Esophagus muscularis mucosa (tissue), 4 donors: ENCODE measurements at regions not wholly inside any gene's neighbourhood (a gene's known extent, or its start where the extent isn't known, plus 50 kb on each side); places are given as distances from the start of the nearest gene placed in this dataset.

ENCODE experiments used
- DNase-seq: peaks from one replicate; pipeline ENCODE4 v3.0.0-alpha.2; 2017; ENCODE audit errors: extremely low spot score
- H3K27ac ChIP-seq, 4 donors: fragments of 200-600 bp; sonication (generic); replicated peaks in 1 of 4; 1 replicate in 3 of 4; 2 replicates in 1 of 4; pipeline ENCODE4 v1.5.1; 2016 to 2019; ENCODE audit warnings: mild to moderate bottlenecking in 1 of 4
- H3K27me3 ChIP-seq, 4 donors: fragments of 200-600 bp; sonication (generic); one replicate each; pipeline versions ENCODE4 v1.5.1 to v1.6.0; 2016 to 2019
- H3K36me3 ChIP-seq, 4 donors: fragments of 200-600 bp; sonication (generic); one replicate each; pipeline ENCODE4 v1.5.1; 2016 to 2019
- H3K4me1 ChIP-seq, 4 donors: fragments of 200-600 bp; sonication (generic); one replicate each; pipeline ENCODE4 v1.5.1; 2016 to 2019
- H3K4me3 ChIP-seq, 4 donors: fragments of 200-600 bp; sonication (generic); 1 replicate in 2 of 4; 2 replicates in 2 of 4; pipeline ENCODE4 v1.5.1; 2016 to 2019; ENCODE audit warnings: mild to moderate bottlenecking in 4 of 4, moderate library complexity in 1 of 4
- H3K9me3 ChIP-seq, 4 donors: fragments of 200-600 bp; sonication (generic); 1 replicate in 3 of 4; 2 replicates in 1 of 4; pipeline ENCODE4 v1.5.1; 2016 to 2019
- EP300 ChIP-seq: sonication (generic); formaldehyde crosslinking; IDR thresholded peaks from one replicate; pipeline ENCODE4 v1.6.1; 2017; ENCODE audit warnings: antibody characterized with exemption
- POLR2A ChIP-seq: fragments of 450-650 bp; IDR thresholded peaks from one replicate; pipeline ENCODE4 v1.6.1; 2017; ENCODE audit warnings: antibody characterized with exemption, moderate library complexity, mild to moderate bottlenecking, low read depth
- POLR2AphosphoS5 ChIP-seq, 2 donors: sonication (generic); formaldehyde crosslinking; IDR thresholded peaks; one replicate each; pipeline ENCODE4 v1.6.1; 2017; ENCODE audit warnings: antibody characterized with exemption in 2 of 2
- WGBS: methylation state at CpG from one replicate; pipeline ENCODE4 v1.1.5; 2018; 5-methylcytosine and 5-hydroxymethylcytosine counted together
- intact Hi-C: fragments of 100-400 bp; cut with DNase I; formaldehyde crosslinking; loops from one replicate; pipeline ENCODE4 v1.15.1; 2023
- TF ChIP-seq, protein P1 (sequence below), 3 experiments: fragments of 200-600 bp in 2 of 3; fragments of 450-650 bp in 1 of 3; sonication (generic) in 2 of 3; IDR thresholded peaks; one replicate each; pipeline ENCODE4 v1.5.1; 2017 to 2019; ENCODE audit warnings: antibody characterized with exemption in 3 of 3, mild to moderate bottlenecking in 2 of 3, moderate library complexity in 1 of 3

DNA sequence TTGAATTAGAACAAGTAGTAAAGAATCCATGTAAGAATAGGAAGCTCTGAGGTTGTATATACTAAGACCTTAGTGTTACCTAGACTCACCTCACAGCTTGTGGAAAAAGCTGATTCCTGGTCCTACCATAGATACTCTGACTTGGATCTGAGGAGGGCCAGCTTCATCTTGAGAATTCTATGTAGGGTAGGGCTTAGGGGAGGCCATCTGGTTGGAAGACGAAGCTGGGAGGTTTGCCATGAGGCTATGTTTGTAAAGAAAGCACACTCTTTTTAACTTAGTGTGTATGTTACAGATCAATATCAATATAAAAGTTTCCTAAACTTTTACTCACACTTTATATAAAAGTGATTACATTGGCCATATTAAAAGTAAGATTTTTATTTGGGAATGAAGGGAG, 77.1 kb upstream of the GALNT5 start:
- TF ChIP-seq EP300 (no peak), POLR2AphosphoS5 (IDR thresholded peaks at IDR 0.05) (no peak), POLR2A (no peak)
- TF ChIP-seq, protein P1, sequence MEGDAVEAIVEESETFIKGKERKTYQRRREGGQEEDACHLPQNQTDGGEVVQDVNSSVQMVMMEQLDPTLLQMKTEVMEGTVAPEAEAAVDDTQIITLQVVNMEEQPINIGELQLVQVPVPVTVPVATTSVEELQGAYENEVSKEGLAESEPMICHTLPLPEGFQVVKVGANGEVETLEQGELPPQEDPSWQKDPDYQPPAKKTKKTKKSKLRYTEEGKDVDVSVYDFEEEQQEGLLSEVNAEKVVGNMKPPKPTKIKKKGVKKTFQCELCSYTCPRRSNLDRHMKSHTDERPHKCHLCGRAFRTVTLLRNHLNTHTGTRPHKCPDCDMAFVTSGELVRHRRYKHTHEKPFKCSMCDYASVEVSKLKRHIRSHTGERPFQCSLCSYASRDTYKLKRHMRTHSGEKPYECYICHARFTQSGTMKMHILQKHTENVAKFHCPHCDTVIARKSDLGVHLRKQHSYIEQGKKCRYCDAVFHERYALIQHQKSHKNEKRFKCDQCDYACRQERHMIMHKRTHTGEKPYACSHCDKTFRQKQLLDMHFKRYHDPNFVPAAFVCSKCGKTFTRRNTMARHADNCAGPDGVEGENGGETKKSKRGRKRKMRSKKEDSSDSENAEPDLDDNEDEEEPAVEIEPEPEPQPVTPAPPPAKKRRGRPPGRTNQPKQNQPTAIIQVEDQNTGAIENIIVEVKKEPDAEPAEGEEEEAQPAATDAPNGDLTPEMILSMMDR (IDR thresholded peaks at IDR 0.05): no peak
- Histone ChIP-seq H3K36me3 (no peaks in the 10 kb centered on the region), H3K27ac (no peak overlapping the region), H3K4me3 (no peak overlapping the region), H3K4me1 (no peaks in the 10 kb centered on the region), H3K9me3 (no peaks in the 10 kb centered on the region), H3K27me3 (no peaks in the 10 kb centered on the region)
- WGBS: 89% methylated on average over 1 of the region's 1 CpG
- DNase-seq: no peak
- intact Hi-C loops: no loop called here

DNA sequence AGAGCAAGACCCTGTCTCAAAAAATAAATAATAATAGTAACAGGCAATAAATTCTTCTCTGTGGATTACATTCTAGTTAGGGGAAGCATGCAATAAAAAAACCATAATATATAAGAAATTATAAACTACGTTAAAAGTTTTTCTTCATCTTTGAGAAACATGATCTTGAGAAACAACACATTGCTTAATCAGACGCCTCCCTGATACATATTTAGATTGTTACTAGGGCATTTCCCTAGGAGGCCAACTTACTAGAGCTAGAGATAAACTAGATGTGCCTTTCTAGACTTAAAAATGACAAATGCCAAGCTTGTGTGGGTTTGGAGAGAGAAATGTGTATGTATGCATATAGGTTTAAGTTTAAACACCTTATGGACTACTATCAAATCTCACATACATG, 76.3 kb upstream of the GALNT5 start:
- H3K27ac ChIP-seq: no peak overlapping the region
- TF ChIP-seq, protein P1 (IDR thresholded peaks at IDR 0.05): no peak
- no peak for TF ChIP-seq POLR2AphosphoS5 (IDR thresholded peaks at IDR 0.05)
- no peak for TF ChIP-seq EP300
- no peak overlapping the region for H3K4me3 ChIP-seq
- no peaks in the 10 kb centered on the region for H3K27me3 ChIP-seq
- intact Hi-C loops: no loop called here
- no peak for DNase-seq
- WGBS: 56% methylated on average over 2 of the region's 2 CpGs
- no peaks in the 10 kb centered on the region for H3K36me3 ChIP-seq
- H3K9me3 ChIP-seq: no peaks in the 10 kb centered on the region
- H3K4me1 ChIP-seq: no peaks in the 10 kb centered on the region

DNA sequence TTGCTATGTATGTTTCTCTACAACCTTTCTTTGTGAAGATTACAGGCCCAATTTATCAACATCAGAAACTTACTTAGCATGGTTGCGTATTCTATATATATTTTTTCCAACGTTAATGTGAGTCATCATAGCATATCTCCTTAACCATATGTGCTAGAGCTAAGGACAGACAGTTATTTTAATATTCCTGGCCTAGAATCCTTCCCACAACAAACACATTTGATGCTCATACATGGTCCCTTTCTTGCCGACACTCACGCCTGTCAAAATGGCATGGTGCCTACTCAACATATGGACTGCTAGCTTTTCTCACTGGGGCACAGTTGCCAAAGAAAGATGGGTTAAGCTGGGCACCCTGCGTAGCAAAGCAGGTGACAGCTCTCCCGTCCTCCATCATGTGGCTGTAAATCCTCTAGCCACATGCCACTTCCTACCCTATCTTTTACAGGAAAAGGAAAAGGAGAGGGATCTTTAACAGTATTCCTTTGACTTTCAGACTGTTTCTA, 75.2 kb upstream of the GALNT5 start:
- Histone ChIP-seq H3K27me3 (no peaks in the 10 kb centered on the region), H3K4me1 (no peaks in the 10 kb centered on the region), H3K36me3 (no peaks in the 10 kb centered on the region), H3K27ac (peak overlapping the region in 1 of 4 donors; percentile 13), H3K4me3 (no peak overlapping the region), H3K9me3 (no peaks in the 10 kb centered on the region)
- no peak for DNase-seq
- intact Hi-C loops: no loop called here
- no peak for TF ChIP-seq POLR2AphosphoS5 (IDR thresholded peaks at IDR 0.05)
- TF ChIP-seq, protein P1 (IDR thresholded peaks at IDR 0.05): no peak
- no peak for TF ChIP-seq EP300
- no peak for TF ChIP-seq POLR2A
- WGBS: 86% methylated on average over 6 of the region's 6 CpGs

DNA sequence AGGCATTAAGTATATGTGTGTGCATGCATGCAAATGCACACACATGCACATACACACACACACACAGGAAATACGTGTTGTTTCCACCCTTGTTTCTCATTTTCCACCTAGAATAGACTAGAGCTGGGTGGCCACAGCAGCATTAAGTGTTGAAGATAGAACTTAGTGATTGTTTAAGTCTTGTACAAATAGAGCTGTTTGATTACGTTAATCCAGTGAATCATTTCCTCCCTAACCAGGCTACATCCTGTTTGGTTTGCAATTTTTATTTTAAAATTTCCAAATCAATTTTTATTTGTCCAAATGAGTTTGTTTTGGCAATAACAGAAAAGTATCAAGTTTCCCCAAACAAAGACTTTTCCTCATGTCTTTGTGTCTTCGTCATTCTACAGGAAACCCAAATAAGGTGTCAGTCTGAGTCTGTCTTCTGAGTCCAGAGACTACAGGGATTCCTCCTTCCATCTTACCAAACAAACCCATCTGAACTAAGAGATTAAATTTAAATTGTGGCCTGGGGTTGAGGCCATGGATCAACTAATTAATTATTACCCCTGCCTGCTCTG, 74.6 kb upstream of the GALNT5 start:
- Histone ChIP-seq H3K4me1 (no peaks in the 10 kb centered on the region), H3K36me3 (no peaks in the 10 kb centered on the region), H3K9me3 (no peaks in the 10 kb centered on the region), H3K4me3 (no peak overlapping the region), H3K27me3 (no peaks in the 10 kb centered on the region), H3K27ac (peak overlapping the region in 1 of 4 donors; percentile 13)
- DNase-seq: no peak
- intact Hi-C loops: no loop called here
- WGBS: 48% methylated on average over 3 of the region's 3 CpGs
- TF ChIP-seq POLR2AphosphoS5 (IDR thresholded peaks at IDR 0.05) (no peak), POLR2A (no peak), EP300 (no peak)
- TF ChIP-seq, protein P1 (IDR thresholded peaks at IDR 0.05): no peak
